ENCODE measurements at regions not wholly inside any gene's neighbourhood (a gene's known extent, or its start where the extent isn't known, plus 50 kb on each side); places are given as distances from the start of the nearest gene placed in this dataset.
"Not testable (repeated sequence)": the region's sequence is repeated elsewhere in the genome, so short reads cannot be mapped to it uniquely, and the experiment has no call there.

GRCh38 chr6:112956696-112957535, 609.8 kb downstream of the RFPL4B start:
- peak; percentile 78 to 89 (median 82) for DNase-seq (ENCODE audit: low read depth in 4 of 4, low spot score in 3 of 4)

- no peak for DNase-seq (ENCODE audit: low read depth in 4 of 4, low spot score in 3 of 4)
Measured at GRCh38 chr6:112957536-112957916, 610.4 kb downstream of the RFPL4B start.

GRCh38 chr6:112960130-112960529, 613.0 kb downstream of the RFPL4B start:
- DNase-seq (ENCODE audit: low read depth in 4 of 4, low spot score in 3 of 4) = not testable (repeated sequence)

DNA sequence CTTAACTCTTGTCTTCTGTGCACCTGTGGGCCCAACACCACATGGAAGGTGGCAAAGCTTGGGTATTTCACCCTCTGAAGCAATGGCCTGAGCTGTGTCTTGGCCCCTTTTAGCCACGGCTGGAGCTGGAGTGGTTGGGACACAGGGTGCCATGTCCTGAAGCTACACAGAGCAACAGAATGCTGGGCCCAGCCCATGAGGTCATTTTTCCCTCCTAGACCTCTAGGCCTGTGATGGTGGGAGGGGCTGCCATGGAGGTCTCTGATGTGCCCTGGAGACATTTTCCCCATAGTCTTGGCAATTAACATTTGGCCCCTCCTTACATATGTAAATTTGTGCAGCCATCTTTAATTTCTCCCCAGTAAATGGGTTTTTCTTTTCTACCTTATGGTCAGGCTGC, 620.8 kb downstream of the RFPL4B start:
- no peak for DNase-seq (ENCODE audit: low read depth in 4 of 4, low spot score in 3 of 4)

- no peak for DNase-seq (ENCODE audit: low read depth in 4 of 4, low spot score in 3 of 4)
Measured at GRCh38 chr6:112971651-112972050, 624.5 kb downstream of the RFPL4B start.

DNA sequence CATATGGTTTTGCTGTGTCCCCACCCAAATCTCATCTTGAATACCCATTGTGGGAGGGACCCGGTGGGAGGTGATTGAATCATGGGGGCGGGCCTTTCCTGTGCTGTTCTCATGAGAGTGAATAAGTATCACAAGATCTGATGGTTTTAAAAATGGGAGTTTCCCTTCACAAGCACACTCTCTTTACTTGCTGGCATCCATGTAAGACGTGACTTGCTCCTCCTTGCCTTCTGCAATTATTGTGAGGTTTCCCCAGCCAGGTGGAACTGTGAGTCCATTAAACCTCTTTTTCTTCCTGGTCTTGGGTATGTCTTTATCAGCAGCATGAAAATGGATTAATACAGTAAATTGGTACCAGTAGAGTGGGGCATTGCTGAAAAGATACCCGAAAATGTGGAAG, 627.8 kb downstream of the RFPL4B start:
- DNase-seq (ENCODE audit: low read depth in 4 of 4, low spot score in 3 of 4) = not testable (repeated sequence)

- not testable (repeated sequence) for DNase-seq (ENCODE audit: low read depth in 4 of 4, low spot score in 3 of 4)
Measured at GRCh38 chr6:112976579-112976978, 629.4 kb downstream of the RFPL4B start.

- DNase-seq (ENCODE audit: low read depth in 4 of 4, low spot score in 3 of 4) = no peak
Measured at GRCh38 chr6:112979830-112980229, 632.7 kb downstream of the RFPL4B start.

- no peak for DNase-seq (ENCODE audit: low read depth in 4 of 4, low spot score in 3 of 4)
Measured at GRCh38 chr6:112980676-112981075, 633.5 kb downstream of the RFPL4B start.

- DNase-seq (ENCODE audit: low read depth in 4 of 4, low spot score in 3 of 4) = peak in 1 of 4 donors; percentile 21
Measured at GRCh38 chr6:112983713-112984261, 636.7 kb downstream of the RFPL4B start.

DNA sequence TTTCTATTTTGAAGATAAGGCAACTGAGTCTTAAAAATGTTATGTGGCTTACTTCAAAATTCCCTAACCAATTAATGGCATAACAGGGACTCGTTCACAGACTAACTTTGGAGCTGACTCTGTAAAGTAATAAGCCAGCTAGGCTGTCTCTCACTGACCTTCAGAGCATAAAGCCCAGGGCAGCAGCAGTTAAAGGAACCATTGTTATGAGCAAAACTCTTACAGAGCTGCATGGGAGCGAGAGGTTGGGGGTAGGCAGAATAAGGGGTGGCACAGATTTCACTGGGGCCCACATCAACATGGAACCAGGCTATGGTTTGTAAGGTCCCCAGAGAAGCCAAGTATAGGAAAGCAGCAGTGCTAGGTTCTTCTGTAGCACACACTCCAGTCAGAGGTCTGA, 637.8 kb downstream of the RFPL4B start:
- DNase-seq (ENCODE audit: low read depth in 4 of 4, low spot score in 3 of 4) = no peak

GRCh38 chr6:112986321-112986720, 639.2 kb downstream of the RFPL4B start:
- DNase-seq (ENCODE audit: low read depth in 4 of 4, low spot score in 3 of 4) = no peak

GRCh38 chr6:112988748-112989147, 641.6 kb downstream of the RFPL4B start:
- no peak for DNase-seq (ENCODE audit: low read depth in 4 of 4, low spot score in 3 of 4)

DNA sequence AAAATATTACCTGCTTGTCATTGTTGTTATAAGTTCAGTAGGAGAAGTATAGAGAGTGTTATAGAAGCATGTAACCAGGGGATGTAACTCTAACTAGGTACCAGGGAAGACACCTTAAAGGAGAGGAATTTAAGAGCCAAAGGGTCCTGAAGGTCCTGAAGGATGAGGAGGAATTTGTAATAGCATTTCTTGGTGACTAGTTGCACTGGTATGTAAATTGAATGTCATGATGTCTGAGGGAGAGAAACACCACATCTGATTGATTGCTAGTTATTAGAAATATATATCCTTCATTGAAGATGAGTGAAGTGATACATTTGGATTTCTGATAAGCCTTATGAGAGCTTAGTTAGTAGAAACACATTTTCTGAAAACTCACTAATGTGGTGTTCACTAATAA, 643.8 kb downstream of the RFPL4B start:
- no peak for DNase-seq (ENCODE audit: low read depth in 4 of 4, low spot score in 3 of 4)

DNA sequence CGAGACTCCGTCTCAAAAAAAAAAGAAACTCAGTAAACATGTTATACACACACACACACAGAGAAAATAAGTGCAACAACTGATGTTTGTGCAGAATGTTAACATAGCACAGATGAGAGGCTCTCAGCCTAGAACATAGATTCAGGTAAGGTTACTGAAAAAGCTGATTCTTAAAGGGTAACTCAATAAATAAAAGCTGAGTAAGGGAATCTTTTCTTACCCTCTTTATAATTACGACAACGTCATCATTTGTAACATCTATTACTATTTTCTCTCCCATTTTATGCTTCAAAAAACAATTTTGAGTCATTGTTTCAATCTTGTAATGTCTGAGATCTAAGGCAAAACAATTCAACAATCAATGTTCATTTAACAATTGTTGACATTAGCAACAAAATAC, 644.8 kb downstream of the RFPL4B start:
- DNase-seq (ENCODE audit: low read depth in 4 of 4, low spot score in 3 of 4) = no peak

DNA sequence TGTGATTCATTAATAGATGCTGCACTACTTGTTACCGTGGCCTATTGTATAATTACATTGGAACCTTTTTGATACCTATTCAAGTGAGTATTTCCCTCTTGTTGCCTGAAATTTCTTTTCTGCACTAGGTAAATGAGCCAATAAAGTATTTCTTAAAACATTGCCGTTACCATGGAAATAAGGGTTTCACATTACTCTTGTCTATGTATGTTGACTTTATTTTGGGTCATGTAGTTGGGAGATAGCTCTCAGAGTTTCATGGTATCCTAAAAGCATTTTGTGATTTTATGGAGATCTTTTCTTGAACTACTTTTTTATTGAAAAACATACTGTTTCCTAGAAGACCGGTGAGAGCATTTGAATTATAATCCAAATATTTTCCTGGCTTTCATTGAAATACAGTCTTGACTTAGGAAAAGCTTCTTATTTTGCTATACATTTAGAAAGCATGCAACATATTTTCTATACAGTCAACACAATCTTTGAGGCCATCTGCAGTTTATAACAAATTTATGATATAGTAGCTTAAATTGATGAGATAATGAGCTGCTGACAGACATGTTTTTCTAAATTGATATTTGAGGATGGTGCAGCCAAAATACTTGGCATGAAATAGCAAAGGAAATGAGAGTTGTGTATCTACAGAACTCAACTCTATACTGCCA, 650.4 kb downstream of the RFPL4B start:
- DNase-seq (ENCODE audit: low read depth in 4 of 4, low spot score in 3 of 4) = no peak

DNA sequence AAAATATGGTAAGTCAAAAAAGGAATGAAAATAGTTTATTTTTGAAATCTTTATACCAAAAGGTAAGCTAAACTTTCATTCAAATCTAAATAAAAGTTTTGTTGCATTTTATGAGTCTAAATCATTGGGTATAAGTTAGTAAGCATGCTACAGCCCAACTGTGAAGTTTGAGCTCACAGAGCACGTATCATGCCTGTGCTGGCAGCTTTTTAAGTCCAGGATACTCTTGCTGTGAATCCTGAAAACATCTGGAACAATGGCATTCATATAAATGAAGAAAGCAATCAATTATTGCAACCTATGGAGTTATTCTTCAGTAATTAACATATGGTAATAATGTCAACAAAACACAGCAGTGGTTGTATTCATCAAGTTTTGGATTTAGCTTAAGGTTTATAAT, 656.9 kb downstream of the RFPL4B start:
- DNase-seq (ENCODE audit: low read depth in 4 of 4, low spot score in 3 of 4) = no peak

GRCh38 chr6:113004470-113005270, 657.5 kb downstream of the RFPL4B start:
- no peak for DNase-seq (ENCODE audit: low read depth in 4 of 4, low spot score in 3 of 4)

DNA sequence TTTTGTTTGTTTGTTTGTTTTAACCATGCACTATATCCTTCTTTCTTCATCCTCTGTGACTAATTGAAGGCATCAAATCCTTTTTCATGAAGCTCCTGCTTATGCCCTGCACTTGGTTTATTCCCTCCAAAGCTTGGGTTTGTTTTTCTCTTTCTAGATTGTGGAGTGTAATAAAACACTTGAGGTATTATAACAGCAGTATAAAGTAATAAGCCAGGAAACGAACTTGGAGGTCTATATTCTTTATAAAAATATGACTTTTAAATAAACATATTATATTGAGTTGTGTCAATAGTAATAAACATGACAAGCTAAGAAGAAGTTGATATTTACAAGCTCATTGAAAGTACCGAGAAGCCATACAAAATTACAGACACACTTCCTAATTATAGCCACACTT, 659.4 kb downstream of the RFPL4B start:
- DNase-seq (ENCODE audit: low read depth in 4 of 4, low spot score in 3 of 4) = no peak

GRCh38 chr6:113009682-113010081, 662.6 kb downstream of the RFPL4B start:
- DNase-seq (ENCODE audit: low read depth in 4 of 4, low spot score in 3 of 4) = no peak
